ENCODE measurements at regions not wholly inside any gene's neighbourhood (a gene's known extent, or its start where the extent isn't known, plus 50 kb on each side); places are given as distances from the start of the nearest gene placed in this dataset.

- Histone ChIP-seq H3K14ac (ENCODE audit: insufficient read depth, low read length) (no peak overlapping the region), H2BK120ac (ENCODE audit: low read depth, low read length, poor library complexity, severe bottlenecking) (no peak overlapping the region), H3K23me2 (ENCODE audit: insufficient read length, low read depth, low read length, poor library complexity, severe bottlenecking) (no peaks in the 10 kb centered on the region), H4K91ac (ENCODE audit: insufficient read length, low read depth, low read length) (no peak overlapping the region), H3K4me2 (ENCODE audit: insufficient read depth, insufficient read length, low read length) (no peak overlapping the region), H3K79me1 (ENCODE audit: insufficient read depth, low read depth, low read length, poor library complexity, severe bottlenecking) (no peaks in the 10 kb centered on the region), H4K8ac (replicated peaks; ENCODE audit: insufficient read length, low read depth, low read length) (no peak overlapping the region), H3K9me3 (ENCODE audit: control insufficient read depth, low read depth, low read length) (no peaks in the 10 kb centered on the region), H3K23ac (ENCODE audit: insufficient read length, low read depth, low read length) (no peak overlapping the region), H2BK12ac (ENCODE audit: insufficient read length, low read depth, low read length) (no peak overlapping the region), H3K79me2 (ENCODE audit: insufficient read depth, low read length) (no peaks in the 10 kb centered on the region), H3K4ac (ENCODE audit: low read depth, low read length) (no peak overlapping the region), H3K9ac (ENCODE audit: extremely low read depth, insufficient read length, low read length) (no peak overlapping the region), H2BK20ac (ENCODE audit: low read depth, low read length, poor library complexity, severe bottlenecking) (no peak overlapping the region), H3K18ac (ENCODE audit: insufficient read length, low read depth, low read length) (no peak overlapping the region), H2AFZ (ENCODE audit: low read length) (no peak overlapping the region), H2BK15ac (ENCODE audit: low read depth, low read length) (no peak overlapping the region), H2AK5ac (ENCODE audit: insufficient read length, low read length) (no peak overlapping the region), H3K27me3 (ENCODE audit: insufficient read depth, low read length) (no peaks in the 10 kb centered on the region), H3T11ph (ENCODE audit: low read length) (no peak overlapping the region), H3K4me1 (ENCODE audit: insufficient read depth, low read length) (no peaks in the 10 kb centered on the region), H4K20me1 (ENCODE audit: control insufficient read depth, insufficient read depth, insufficient read length) (no peaks in the 10 kb centered on the region), H4K5ac (ENCODE audit: insufficient read length, low read depth, low read length) (no peak overlapping the region), H3K56ac (ENCODE audit: insufficient read length, low read depth, low read length) (no peak overlapping the region), H2BK5ac (ENCODE audit: insufficient read length, low read length) (no peak overlapping the region), H3K27ac (ENCODE audit: insufficient read length, low read depth, low read length) (no peak overlapping the region)
- Mint-ChIP-seq H3K4me1 (no peaks in the 10 kb centered on the region), H3K27me3 (ENCODE audit: low read depth) (no peaks in the 10 kb centered on the region; the same call in 1 of the 2 replicates), H3K27ac (peak overlapping the region in 1 of 3 experiments; percentile 57; a peak in 1 of 7 replicates), H3K36me3 (ENCODE audit: insufficient read depth in 1 of 3, low read depth in 3 of 3) (peaks cover 0 to 1% (median under 1%) of the 10 kb centered on the region in 3 experiments; a peak in 2 of 7 replicates), H3K4me3 (no peak overlapping the region), H3K9me3 (peaks cover 3 to 4% of the 10 kb centered on the region in 2 experiments; a peak in 3 of 5 replicates)
- no CpG with 5 or more reads among the region's 14 CpGs for WGBS (ENCODE audit: extremely low coverage, insufficient read length, low lambda C conversion rate)
- TF ChIP-seq CTCF (conservative IDR thresholded peaks at IDR 0.05) = no peak
- DNase-seq = no peak
Measured at GRCh38 chr3:13749063-13749764, 130.7 kb downstream of the WNT7A start.

Data from H9 (cell line).